ENCODE measurements at regions not wholly inside any gene's neighbourhood (a gene's known extent, or its start where the extent isn't known, plus 50 kb on each side); places are given as distances from the start of the nearest gene placed in this dataset.

- no peak for DNase-seq
Measured at GRCh38 chr18:66727991-66728390, 124.1 kb upstream of the CDH19 start.

GRCh38 chr18:66724664-66725356, 120.9 kb upstream of the CDH19 start:
- DNase-seq: peak; percentile 38

GRCh38 chr18:66722671-66723070, 118.8 kb upstream of the CDH19 start:
- no peak for DNase-seq

- DNase-seq: no peak
Measured at GRCh38 chr18:66708646-66709045, 104.8 kb upstream of the CDH19 start.

- DNase-seq: no peak
Measured at GRCh38 chr18:66707473-66707872, 103.6 kb upstream of the CDH19 start.

GRCh38 chr18:66695281-66695680, 91.4 kb upstream of the CDH19 start:
- no peak for DNase-seq

GRCh38 chr18:66694852-66695251, 91.0 kb upstream of the CDH19 start:
- no peak for DNase-seq

- DNase-seq: no peak
Measured at GRCh38 chr18:66687635-66688034, 83.7 kb upstream of the CDH19 start.

- no peak for DNase-seq
Measured at GRCh38 chr18:66682855-66683322, 79.0 kb upstream of the CDH19 start.

- no peak for DNase-seq
Measured at GRCh38 chr18:66676699-66677098, 72.8 kb upstream of the CDH19 start.

- DNase-seq: no peak
Measured at GRCh38 chr18:66674286-66674685, 70.4 kb upstream of the CDH19 start.

GRCh38 chr18:66668706-66669105, 64.8 kb upstream of the CDH19 start:
- DNase-seq: no peak

GRCh38 chr18:66662632-66663031, 58.7 kb upstream of the CDH19 start:
- no peak for DNase-seq

- peak; percentile 5 for DNase-seq
Measured at GRCh38 chr18:66655407-66655806, 51.5 kb upstream of the CDH19 start.

All from NCI-H345 (cell line).